ENCODE measurements at regions not wholly inside any gene's neighbourhood (a gene's known extent, or its start where the extent isn't known, plus 50 kb on each side); places are given as distances from the start of the nearest gene placed in this dataset.

DNA sequence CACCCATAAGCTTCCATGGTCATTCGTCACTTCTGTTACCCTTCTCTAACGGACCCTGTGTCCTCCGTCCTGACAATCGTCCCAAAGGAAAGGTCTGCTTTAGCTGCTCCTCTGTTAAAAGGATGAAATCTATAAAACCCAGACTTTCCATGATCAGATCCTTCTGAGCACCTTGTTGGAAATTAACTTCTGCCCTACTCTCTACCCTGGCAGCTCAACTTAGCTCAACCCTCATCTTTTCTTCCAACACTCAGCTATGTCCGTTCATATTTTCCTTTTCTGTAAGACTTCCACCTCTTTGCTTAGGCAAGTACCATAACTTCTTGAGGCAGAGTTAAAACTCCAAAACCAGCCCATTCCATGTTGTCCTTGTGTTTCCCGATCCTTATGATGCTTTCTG lies 205.4 kb downstream of the SPATA31A6 start:
- no peak for TF ChIP-seq EZH2 (IDR thresholded peaks at IDR 0.05; ENCODE audit: low read depth, unreplicated experiment)
- TF ChIP-seq CREB1 (CRISPR knock-in tag; IDR thresholded peaks at IDR 0.05; ENCODE audit: low read depth): no peak
- TF ChIP-seq, protein P1, sequence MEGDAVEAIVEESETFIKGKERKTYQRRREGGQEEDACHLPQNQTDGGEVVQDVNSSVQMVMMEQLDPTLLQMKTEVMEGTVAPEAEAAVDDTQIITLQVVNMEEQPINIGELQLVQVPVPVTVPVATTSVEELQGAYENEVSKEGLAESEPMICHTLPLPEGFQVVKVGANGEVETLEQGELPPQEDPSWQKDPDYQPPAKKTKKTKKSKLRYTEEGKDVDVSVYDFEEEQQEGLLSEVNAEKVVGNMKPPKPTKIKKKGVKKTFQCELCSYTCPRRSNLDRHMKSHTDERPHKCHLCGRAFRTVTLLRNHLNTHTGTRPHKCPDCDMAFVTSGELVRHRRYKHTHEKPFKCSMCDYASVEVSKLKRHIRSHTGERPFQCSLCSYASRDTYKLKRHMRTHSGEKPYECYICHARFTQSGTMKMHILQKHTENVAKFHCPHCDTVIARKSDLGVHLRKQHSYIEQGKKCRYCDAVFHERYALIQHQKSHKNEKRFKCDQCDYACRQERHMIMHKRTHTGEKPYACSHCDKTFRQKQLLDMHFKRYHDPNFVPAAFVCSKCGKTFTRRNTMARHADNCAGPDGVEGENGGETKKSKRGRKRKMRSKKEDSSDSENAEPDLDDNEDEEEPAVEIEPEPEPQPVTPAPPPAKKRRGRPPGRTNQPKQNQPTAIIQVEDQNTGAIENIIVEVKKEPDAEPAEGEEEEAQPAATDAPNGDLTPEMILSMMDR (conservative IDR thresholded peaks at IDR 0.05; ENCODE audit: low read depth in 2 of 2): no peak
- TF ChIP-seq, protein P2, sequence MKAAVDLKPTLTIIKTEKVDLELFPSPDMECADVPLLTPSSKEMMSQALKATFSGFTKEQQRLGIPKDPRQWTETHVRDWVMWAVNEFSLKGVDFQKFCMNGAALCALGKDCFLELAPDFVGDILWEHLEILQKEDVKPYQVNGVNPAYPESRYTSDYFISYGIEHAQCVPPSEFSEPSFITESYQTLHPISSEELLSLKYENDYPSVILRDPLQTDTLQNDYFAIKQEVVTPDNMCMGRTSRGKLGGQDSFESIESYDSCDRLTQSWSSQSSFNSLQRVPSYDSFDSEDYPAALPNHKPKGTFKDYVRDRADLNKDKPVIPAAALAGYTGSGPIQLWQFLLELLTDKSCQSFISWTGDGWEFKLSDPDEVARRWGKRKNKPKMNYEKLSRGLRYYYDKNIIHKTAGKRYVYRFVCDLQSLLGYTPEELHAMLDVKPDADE (IDR thresholded peaks at IDR 0.05): no peak
- TF ChIP-seq, protein P3, sequence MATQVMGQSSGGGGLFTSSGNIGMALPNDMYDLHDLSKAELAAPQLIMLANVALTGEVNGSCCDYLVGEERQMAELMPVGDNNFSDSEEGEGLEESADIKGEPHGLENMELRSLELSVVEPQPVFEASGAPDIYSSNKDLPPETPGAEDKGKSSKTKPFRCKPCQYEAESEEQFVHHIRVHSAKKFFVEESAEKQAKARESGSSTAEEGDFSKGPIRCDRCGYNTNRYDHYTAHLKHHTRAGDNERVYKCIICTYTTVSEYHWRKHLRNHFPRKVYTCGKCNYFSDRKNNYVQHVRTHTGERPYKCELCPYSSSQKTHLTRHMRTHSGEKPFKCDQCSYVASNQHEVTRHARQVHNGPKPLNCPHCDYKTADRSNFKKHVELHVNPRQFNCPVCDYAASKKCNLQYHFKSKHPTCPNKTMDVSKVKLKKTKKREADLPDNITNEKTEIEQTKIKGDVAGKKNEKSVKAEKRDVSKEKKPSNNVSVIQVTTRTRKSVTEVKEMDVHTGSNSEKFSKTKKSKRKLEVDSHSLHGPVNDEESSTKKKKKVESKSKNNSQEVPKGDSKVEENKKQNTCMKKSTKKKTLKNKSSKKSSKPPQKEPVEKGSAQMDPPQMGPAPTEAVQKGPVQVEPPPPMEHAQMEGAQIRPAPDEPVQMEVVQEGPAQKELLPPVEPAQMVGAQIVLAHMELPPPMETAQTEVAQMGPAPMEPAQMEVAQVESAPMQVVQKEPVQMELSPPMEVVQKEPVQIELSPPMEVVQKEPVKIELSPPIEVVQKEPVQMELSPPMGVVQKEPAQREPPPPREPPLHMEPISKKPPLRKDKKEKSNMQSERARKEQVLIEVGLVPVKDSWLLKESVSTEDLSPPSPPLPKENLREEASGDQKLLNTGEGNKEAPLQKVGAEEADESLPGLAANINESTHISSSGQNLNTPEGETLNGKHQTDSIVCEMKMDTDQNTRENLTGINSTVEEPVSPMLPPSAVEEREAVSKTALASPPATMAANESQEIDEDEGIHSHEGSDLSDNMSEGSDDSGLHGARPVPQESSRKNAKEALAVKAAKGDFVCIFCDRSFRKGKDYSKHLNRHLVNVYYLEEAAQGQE (IDR thresholded peaks at IDR 0.05; ENCODE audit: unreplicated experiment): no peak
- no peak for TF ChIP-seq POLR2AphosphoS5 (IDR thresholded peaks at IDR 0.05; ENCODE audit: low read depth)
- TF ChIP-seq EZH2phosphoT487 (IDR thresholded peaks at IDR 0.05; ENCODE audit: unreplicated experiment): no peak
- TF ChIP-seq JUNB (IDR thresholded peaks at IDR 0.05; ENCODE audit: unreplicated experiment): no peak
- TF ChIP-seq NANOG (IDR thresholded peaks at IDR 0.05; ENCODE audit: borderline replicate concordance): no peak

All from GM23338 (cell line).